ENCODE measurements at regions not wholly inside any gene's neighbourhood (a gene's known extent, or its start where the extent isn't known, plus 50 kb on each side); places are given as distances from the start of the nearest gene placed in this dataset.

GRCh38 chr12:45605624-45606023 lies 123.9 kb upstream of the ARID2 start:
- TF ChIP-seq CTCF (conservative IDR thresholded peaks at IDR 0.05; ENCODE audit: low read depth, low read length) (no peak), EZH2 (IDR thresholded peaks at IDR 0.05; ENCODE audit: borderline replicate concordance, low read depth, low read length, poor library complexity, severe bottlenecking) (no peak)

All from A673 (cell line).